Memory B cell (primary cell): ENCODE measurements at regions not wholly inside any gene's neighbourhood (a gene's known extent, or its start where the extent isn't known, plus 50 kb on each side); places are given as distances from the start of the nearest gene placed in this dataset.

Experiments
- ATAC-seq: fragments of 150-1000 bp; cut with Tn5 transposase; 2 replicates; pipeline ENCODE4 v1.10.0; 2021; ENCODE audit warnings: low read depth, mild to moderate bottlenecking, moderate library complexity
- DNase-seq, 2 donors: peaks; one replicate each; pipeline ENCODE4 v3.0.0; 2022; ENCODE audit warnings: low spot score in 2 of 2
- H3K27ac Mint-ChIP-seq: one replicate; pipeline ENCODE4 v1.8.0; 2022; ENCODE audit warnings: mild to moderate bottlenecking, moderate library complexity, mixed read lengths
- H3K27me3 Mint-ChIP-seq: one replicate; pipeline ENCODE4 v1.8.0; 2022; ENCODE audit warnings: mixed read lengths
- H3K36me3 Mint-ChIP-seq: one replicate; pipeline ENCODE4 v1.8.0; 2022; ENCODE audit warnings: mild to moderate bottlenecking, mixed read lengths
- H3K4me1 Mint-ChIP-seq: one replicate; pipeline ENCODE4 v1.8.0; 2022; ENCODE audit warnings: mixed read lengths
- H3K4me3 Mint-ChIP-seq: one replicate; pipeline ENCODE4 v1.8.0; 2022; ENCODE audit warnings: mild to moderate bottlenecking, moderate library complexity, mixed read lengths
- H3K9me3 Mint-ChIP-seq: one replicate; pipeline ENCODE4 v1.8.0; 2022; ENCODE audit warnings: mixed read lengths

- H3K27ac Mint-ChIP-seq, result no peak overlapping the region
- no peaks in the 10 kb centered on the region for H3K4me1 Mint-ChIP-seq
- H3K4me3 Mint-ChIP-seq, result no peak overlapping the region
- peaks cover 1% of the 10 kb centered on the region for H3K9me3 Mint-ChIP-seq
- ATAC-seq (no peak), DNase-seq (no peak)
- no peaks in the 10 kb centered on the region for H3K36me3 Mint-ChIP-seq
- H3K27me3 Mint-ChIP-seq, result peaks cover 2% of the 10 kb centered on the region
Observed at GRCh38 chr10:85508159-85508558, 858.4 kb downstream of the GRID1 start.

- Mint-ChIP-seq H3K27ac (no peak overlapping the region), H3K4me3 (no peak overlapping the region), H3K9me3 (no peaks in the 10 kb centered on the region), H3K27me3 (peaks cover 2% of the 10 kb centered on the region), H3K36me3 (no peaks in the 10 kb centered on the region), H3K4me1 (no peaks in the 10 kb centered on the region)
- DNase-seq, result no peak
- ATAC-seq, result no peak
Observed at GRCh38 chr10:85510682-85511081, 855.9 kb downstream of the GRID1 start.

- Mint-ChIP-seq H3K4me3 (no peak overlapping the region), H3K36me3 (no peaks in the 10 kb centered on the region), H3K27ac (no peak overlapping the region), H3K9me3 (no peaks in the 10 kb centered on the region), H3K27me3 (peaks cover 2% of the 10 kb centered on the region), H3K4me1 (no peaks in the 10 kb centered on the region)
- ATAC-seq (no peak), DNase-seq (no peak)
Observed at GRCh38 chr10:85513436-85513835, 853.2 kb downstream of the GRID1 start.

- Mint-ChIP-seq H3K27ac (no peak overlapping the region), H3K36me3 (no peaks in the 10 kb centered on the region), H3K9me3 (no peaks in the 10 kb centered on the region), H3K4me1 (no peaks in the 10 kb centered on the region), H3K4me3 (no peak overlapping the region), H3K27me3 (peaks cover 2% of the 10 kb centered on the region)
- ATAC-seq, result no peak
- DNase-seq, result no peak
Observed at GRCh38 chr10:85515316-85515715, 851.3 kb downstream of the GRID1 start.

- H3K9me3 Mint-ChIP-seq, result peaks cover 3% of the 10 kb centered on the region
- no peaks in the 10 kb centered on the region for H3K36me3 Mint-ChIP-seq
- H3K4me1 Mint-ChIP-seq, result no peaks in the 10 kb centered on the region
- H3K4me3 Mint-ChIP-seq, result no peak overlapping the region
- peaks cover 3% of the 10 kb centered on the region for H3K27me3 Mint-ChIP-seq
- no peak for ATAC-seq
- H3K27ac Mint-ChIP-seq, result no peak overlapping the region
- no peak for DNase-seq
Observed at GRCh38 chr10:85524001-85524666, 842.5 kb downstream of the GRID1 start.

GRCh38 chr10:85527616-85528317 lies 838.8 kb downstream of the GRID1 start:
- peaks cover 3% of the 10 kb centered on the region for H3K27me3 Mint-ChIP-seq
- no peaks in the 10 kb centered on the region for H3K4me1 Mint-ChIP-seq
- no peak overlapping the region for H3K27ac Mint-ChIP-seq
- peaks cover 3% of the 10 kb centered on the region for H3K9me3 Mint-ChIP-seq
- H3K36me3 Mint-ChIP-seq, result no peaks in the 10 kb centered on the region
- no peak for DNase-seq
- no peak overlapping the region for H3K4me3 Mint-ChIP-seq
- ATAC-seq, result no peak

GRCh38 chr10:85528318-85528652 lies 838.3 kb downstream of the GRID1 start:
- Mint-ChIP-seq H3K9me3 (peaks cover 3% of the 10 kb centered on the region), H3K36me3 (no peaks in the 10 kb centered on the region), H3K27me3 (peaks cover 3% of the 10 kb centered on the region), H3K27ac (no peak overlapping the region), H3K4me1 (no peaks in the 10 kb centered on the region), H3K4me3 (no peak overlapping the region)
- ATAC-seq (no peak), DNase-seq (no peak)

GRCh38 chr10:85531706-85532105 lies 834.9 kb downstream of the GRID1 start:
- Mint-ChIP-seq H3K36me3 (no peaks in the 10 kb centered on the region), H3K4me1 (no peaks in the 10 kb centered on the region), H3K27ac (no peak overlapping the region), H3K9me3 (peaks cover 3% of the 10 kb centered on the region), H3K4me3 (no peak overlapping the region), H3K27me3 (peaks cover 2% of the 10 kb centered on the region)
- DNase-seq (no peak), ATAC-seq (no peak)

- Mint-ChIP-seq H3K27me3 (peaks cover 4% of the 10 kb centered on the region), H3K27ac (no peak overlapping the region), H3K4me3 (no peak overlapping the region), H3K4me1 (no peaks in the 10 kb centered on the region), H3K36me3 (no peaks in the 10 kb centered on the region), H3K9me3 (peaks cover 5% of the 10 kb centered on the region)
- ATAC-seq, result no peak
- no peak for DNase-seq
Observed at GRCh38 chr10:85532773-85533172, 833.8 kb downstream of the GRID1 start.

GRCh38 chr10:85535926-85536325 lies 830.7 kb downstream of the GRID1 start:
- H3K27me3 Mint-ChIP-seq, result peaks cover 8% of the 10 kb centered on the region
- no peaks in the 10 kb centered on the region for H3K4me1 Mint-ChIP-seq
- H3K36me3 Mint-ChIP-seq, result no peaks in the 10 kb centered on the region
- no peak overlapping the region for H3K27ac Mint-ChIP-seq
- H3K4me3 Mint-ChIP-seq, result no peak overlapping the region
- H3K9me3 Mint-ChIP-seq, result peaks cover 2% of the 10 kb centered on the region
- DNase-seq, result no peak
- no peak for ATAC-seq

- ATAC-seq (no peak), DNase-seq (no peak)
- Mint-ChIP-seq H3K36me3 (no peaks in the 10 kb centered on the region), H3K4me1 (no peaks in the 10 kb centered on the region), H3K4me3 (no peak overlapping the region), H3K27ac (no peak overlapping the region), H3K9me3 (peaks cover 2% of the 10 kb centered on the region), H3K27me3 (peaks cover 11% of the 10 kb centered on the region)
Observed at GRCh38 chr10:85537561-85537960, 829.0 kb downstream of the GRID1 start.

GRCh38 chr10:85538601-85539000 lies 828.0 kb downstream of the GRID1 start:
- no peak overlapping the region for H3K27ac Mint-ChIP-seq
- H3K4me1 Mint-ChIP-seq, result no peaks in the 10 kb centered on the region
- H3K9me3 Mint-ChIP-seq, result peaks cover 2% of the 10 kb centered on the region
- H3K27me3 Mint-ChIP-seq, result peaks cover 11% of the 10 kb centered on the region
- no peak for ATAC-seq
- no peak overlapping the region for H3K4me3 Mint-ChIP-seq
- no peaks in the 10 kb centered on the region for H3K36me3 Mint-ChIP-seq
- no peak for DNase-seq

GRCh38 chr10:85542152-85542551 lies 824.4 kb downstream of the GRID1 start:
- Mint-ChIP-seq H3K9me3 (peaks cover 1% of the 10 kb centered on the region), H3K27ac (no peak overlapping the region), H3K4me1 (no peaks in the 10 kb centered on the region), H3K4me3 (no peak overlapping the region), H3K27me3 (peaks cover 10% of the 10 kb centered on the region), H3K36me3 (no peaks in the 10 kb centered on the region)
- ATAC-seq (no peak), DNase-seq (no peak)

GRCh38 chr10:85542936-85543730 lies 823.5 kb downstream of the GRID1 start:
- Mint-ChIP-seq H3K4me3 (no peak overlapping the region), H3K4me1 (no peaks in the 10 kb centered on the region), H3K9me3 (no peaks in the 10 kb centered on the region), H3K36me3 (no peaks in the 10 kb centered on the region), H3K27ac (no peak overlapping the region), H3K27me3 (peaks cover 11% of the 10 kb centered on the region)
- ATAC-seq, result no peak
- DNase-seq, result no peak
